Psoas muscle (tissue), 7 donors: ENCODE measurements at regions not wholly inside any gene's neighbourhood (a gene's known extent, or its start where the extent isn't known, plus 50 kb on each side); places are given as distances from the start of the nearest gene placed in this dataset.
"Not testable (repeated sequence)": the region's sequence is repeated elsewhere in the genome, so short reads cannot be mapped to it uniquely, and the experiment has no call there.

Experiments
- ATAC-seq, 4 donors: fragments of 200-7000 bp; cut with Tn5 transposase; one replicate each; pipeline ENCODE4 v1.9.1; 2020; ENCODE audit warnings: moderate library complexity in 3 of 4, mild to moderate bottlenecking in 2 of 4
- DNase-seq, 2 donors: peaks; one replicate each; pipeline ENCODE4 v3.0.0-alpha.2; 2020
- H3K27ac ChIP-seq: fragments of 200-600 bp; one replicate; pipeline ENCODE4 v1.8.0; 2022
- H3K27me3 ChIP-seq, 3 donors: fragments of 200-600 bp in 1 of 3; one replicate each; pipeline versions ENCODE4 v1.6.1 to v1.8.0; 2013 to 2022; ENCODE audit warnings: low read length in 2 of 3, mild to moderate bottlenecking in 2 of 3, moderate library complexity in 1 of 3; ENCODE audit not compliant: insufficient read depth in 3 of 3
- H3K36me3 ChIP-seq, 2 donors: fragments of 200-600 bp in 1 of 2; one replicate each; pipeline versions ENCODE4 v1.6.1 to v1.8.0; 2013 to 2022; ENCODE audit warnings: low read depth in 1 of 2, mild to moderate bottlenecking in 1 of 2, moderate library complexity in 1 of 2; ENCODE audit not compliant: insufficient read depth in 1 of 2
- H3K4me1 ChIP-seq: fragments of 200-600 bp; one replicate; pipeline ENCODE4 v1.8.0; 2022
- H3K4me3 ChIP-seq: fragments of 200-600 bp; one replicate; pipeline ENCODE4 v1.8.0; 2022; ENCODE audit warnings: mild to moderate bottlenecking
- H3K9me3 ChIP-seq: fragments of 200-600 bp; one replicate; pipeline ENCODE4 v1.8.0; 2022
- CTCF ChIP-seq: fragments of 200-600 bp; IDR thresholded peaks from one replicate; pipeline ENCODE4 v1.8.0; 2022; ENCODE audit warnings: antibody characterized with exemption
- WGBS, 3 donors: extraction: QIAGEN DNeasy Blood & Tissue Kit; methylation state at CpG; one replicate each; pipeline versions ENCODE4 v1.1.6 to v1.1.7; 2013; 5-methylcytosine and 5-hydroxymethylcytosine counted together
- intact Hi-C, 2 donors: fragments of 100-400 bp; cut with DNase I; formaldehyde crosslinking; loops; one replicate each; pipeline versions ENCODE4 v1.11.0 to v1.14.2; 2022
- donor health status: healthy with polysubstance abuse.
- donor health status: DM: no; HTN: no; CAD: no; lungs with moderate emphysema.
- donor health status: Bipolar disorder and iron deficiency.
- donor health status: healthy.
- donor health status: DM: yes; HTN: yes; CAD: no.
- donor health status: DM: no; HTN: no; CAD: no.
- donor health status: DM: yes; HTN: yes; CAD: no.

- H3K4me1 ChIP-seq: no peaks in the 10 kb centered on the region
- no peaks in the 10 kb centered on the region for H3K36me3 ChIP-seq
- DNase-seq (no peak), ATAC-seq (no peak)
- 78 to 82% (median 80%) methylated on average over 5 of the region's 5 CpGs for WGBS, 3 donors
- H3K27me3 ChIP-seq: no peaks in the 10 kb centered on the region
- H3K27ac ChIP-seq: no peak overlapping the region
- H3K4me3 ChIP-seq: no peak overlapping the region
- no peak for TF ChIP-seq CTCF
- intact Hi-C loops: no loop called here
- H3K9me3 ChIP-seq: no peaks in the 10 kb centered on the region
Observed at GRCh38 chr7:153066711-153067110, 307.2 kb downstream of the ACTR3B start.

GRCh38 chr7:153070141-153070540 is 310.6 kb downstream of the ACTR3B start:
- intact Hi-C loops: no loop called here
- H3K4me3 ChIP-seq: no peak overlapping the region
- H3K36me3 ChIP-seq: no peaks in the 10 kb centered on the region
- H3K27ac ChIP-seq: no peak overlapping the region
- no peaks in the 10 kb centered on the region for H3K4me1 ChIP-seq
- H3K27me3 ChIP-seq: no peaks in the 10 kb centered on the region
- no peaks in the 10 kb centered on the region for H3K9me3 ChIP-seq
- DNase-seq (no peak), ATAC-seq (no peak)
- TF ChIP-seq CTCF: no peak

- DNase-seq: no peak
Observed at GRCh38 chr7:153072806-153073205, 313.3 kb downstream of the ACTR3B start.

GRCh38 chr7:153076289-153076688 is 316.7 kb downstream of the ACTR3B start:
- H3K27me3 ChIP-seq, DNase-seq, H3K4me3 ChIP-seq, H3K4me1 ChIP-seq, intact Hi-C loops, H3K27ac ChIP-seq, H3K9me3 ChIP-seq, ATAC-seq, H3K36me3 ChIP-seq: not testable (repeated sequence)
- 89 to 93% (median 90%) methylated on average over 2 of the region's 2 CpGs for WGBS, 3 donors

More at GRCh38 chr7:153072806-153073205, 313.3 kb downstream of the ACTR3B start:
- no peaks in the 10 kb centered on the region for H3K27me3 ChIP-seq
- H3K4me3 ChIP-seq: no peak overlapping the region
- H3K27ac ChIP-seq: no peak overlapping the region
- intact Hi-C loops: no loop called here
- no peak for TF ChIP-seq CTCF
- 67 to 72% (median 72%) methylated on average over 4 of the region's 4 CpGs for WGBS, 3 donors
- H3K36me3 ChIP-seq: no peaks in the 10 kb centered on the region
- no peak for ATAC-seq
- no peaks in the 10 kb centered on the region for H3K4me1 ChIP-seq
- no peaks in the 10 kb centered on the region for H3K9me3 ChIP-seq

- intact Hi-C loops: no loop called here
- WGBS, 3 donors: 39 to 45% (median 39%) methylated on average over 8 of the region's 8 CpGs
- TF ChIP-seq CTCF: no peak
- Histone ChIP-seq H3K27me3 (no peaks in the 10 kb centered on the region), H3K36me3 (no peaks in the 10 kb centered on the region), H3K4me3 (no peak overlapping the region), H3K27ac (no peak overlapping the region), H3K9me3 (no peaks in the 10 kb centered on the region), H3K4me1 (no peaks in the 10 kb centered on the region)
- ATAC-seq: no peak
- DNase-seq: no peak
Observed at GRCh38 chr7:153081496-153081895, 321.9 kb downstream of the ACTR3B start.
